Osteocyte (in vitro differentiated cells): ENCODE measurements at regions not wholly inside any gene's neighbourhood (a gene's known extent, or its start where the extent isn't known, plus 50 kb on each side); places are given as distances from the start of the nearest gene placed in this dataset.

Source experiments
- DNase-seq: peaks from one replicate; pipeline ENCODE4 v3.0.0; 2021; ENCODE audit warnings: mixed read lengths; ENCODE audit not compliant: unreplicated experiment; ENCODE audit errors: extremely low spot score
- H3K27ac Mint-ChIP-seq: one replicate; pipeline ENCODE4 v1.8.0; 2021; ENCODE audit warnings: mild to moderate bottlenecking, mixed read lengths; ENCODE audit not compliant: unreplicated experiment
- H3K27me3 Mint-ChIP-seq: one replicate; pipeline ENCODE4 v1.8.0; 2021; ENCODE audit warnings: mixed read lengths; ENCODE audit not compliant: unreplicated experiment
- H3K36me3 Mint-ChIP-seq: one replicate; pipeline ENCODE4 v1.8.0; 2021; ENCODE audit warnings: mixed read lengths; ENCODE audit not compliant: unreplicated experiment
- H3K4me1 Mint-ChIP-seq: one replicate; pipeline ENCODE4 v1.8.0; 2021; ENCODE audit warnings: mixed read lengths; ENCODE audit not compliant: unreplicated experiment
- H3K4me3 Mint-ChIP-seq: one replicate; pipeline ENCODE4 v1.8.0; 2021; ENCODE audit warnings: mild to moderate bottlenecking, moderate library complexity, mixed read lengths; ENCODE audit not compliant: unreplicated experiment
- H3K9me3 Mint-ChIP-seq: one replicate; pipeline ENCODE4 v1.8.0; 2021; ENCODE audit warnings: mixed read lengths; ENCODE audit not compliant: unreplicated experiment
- TF ChIP-seq, protein P1 (sequence below): fragments of 200-600 bp; sonication (generic); IDR thresholded peaks from 2 replicates; pipeline ENCODE4 v1.5.0; 2021; ENCODE audit warnings: antibody characterized with exemption, mild to moderate bottlenecking, moderate library complexity

- Mint-ChIP-seq H3K27ac (peak overlapping the region; percentile 77), H3K27me3 (no peaks in the 10 kb centered on the region), H3K4me3 (no peak overlapping the region), H3K4me1 (peaks cover 41% of the 10 kb centered on the region), H3K9me3 (no peaks in the 10 kb centered on the region), H3K36me3 (peaks cover 2% of the 10 kb centered on the region)
- TF ChIP-seq, protein P1, sequence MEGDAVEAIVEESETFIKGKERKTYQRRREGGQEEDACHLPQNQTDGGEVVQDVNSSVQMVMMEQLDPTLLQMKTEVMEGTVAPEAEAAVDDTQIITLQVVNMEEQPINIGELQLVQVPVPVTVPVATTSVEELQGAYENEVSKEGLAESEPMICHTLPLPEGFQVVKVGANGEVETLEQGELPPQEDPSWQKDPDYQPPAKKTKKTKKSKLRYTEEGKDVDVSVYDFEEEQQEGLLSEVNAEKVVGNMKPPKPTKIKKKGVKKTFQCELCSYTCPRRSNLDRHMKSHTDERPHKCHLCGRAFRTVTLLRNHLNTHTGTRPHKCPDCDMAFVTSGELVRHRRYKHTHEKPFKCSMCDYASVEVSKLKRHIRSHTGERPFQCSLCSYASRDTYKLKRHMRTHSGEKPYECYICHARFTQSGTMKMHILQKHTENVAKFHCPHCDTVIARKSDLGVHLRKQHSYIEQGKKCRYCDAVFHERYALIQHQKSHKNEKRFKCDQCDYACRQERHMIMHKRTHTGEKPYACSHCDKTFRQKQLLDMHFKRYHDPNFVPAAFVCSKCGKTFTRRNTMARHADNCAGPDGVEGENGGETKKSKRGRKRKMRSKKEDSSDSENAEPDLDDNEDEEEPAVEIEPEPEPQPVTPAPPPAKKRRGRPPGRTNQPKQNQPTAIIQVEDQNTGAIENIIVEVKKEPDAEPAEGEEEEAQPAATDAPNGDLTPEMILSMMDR: no peak
- no peak for DNase-seq
Observed at GRCh38 chr14:71395151-71395604, 487.9 kb downstream of the PCNX1 start.

DNA sequence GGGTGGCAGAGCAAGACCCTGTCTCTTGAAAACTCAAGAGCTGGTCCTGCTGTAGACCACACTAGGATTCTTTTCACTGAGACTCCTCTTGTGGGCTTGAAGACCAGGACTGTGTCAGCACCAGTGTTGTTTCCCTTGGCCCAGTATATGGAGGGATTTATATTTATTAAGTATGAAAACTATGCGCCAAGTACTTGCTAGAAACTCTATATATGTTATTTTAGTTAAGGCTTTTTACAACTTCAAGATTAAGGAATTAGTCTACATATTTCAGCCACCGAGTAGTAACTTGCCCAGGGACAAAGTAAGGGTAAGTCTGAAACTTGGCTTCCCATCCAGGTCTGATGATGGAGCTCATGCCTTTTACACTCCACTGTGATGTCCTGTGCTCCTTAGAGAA, 488.4 kb downstream of the PCNX1 start:
- H3K27me3 Mint-ChIP-seq: no peaks in the 10 kb centered on the region
- H3K27ac Mint-ChIP-seq: peak overlapping the region; percentile 77
- no peak overlapping the region for H3K4me3 Mint-ChIP-seq
- peaks cover 2% of the 10 kb centered on the region for H3K36me3 Mint-ChIP-seq
- H3K4me1 Mint-ChIP-seq: peaks cover 42% of the 10 kb centered on the region
- no peaks in the 10 kb centered on the region for H3K9me3 Mint-ChIP-seq
- no peak for DNase-seq
- TF ChIP-seq, protein P1: no peak

DNA sequence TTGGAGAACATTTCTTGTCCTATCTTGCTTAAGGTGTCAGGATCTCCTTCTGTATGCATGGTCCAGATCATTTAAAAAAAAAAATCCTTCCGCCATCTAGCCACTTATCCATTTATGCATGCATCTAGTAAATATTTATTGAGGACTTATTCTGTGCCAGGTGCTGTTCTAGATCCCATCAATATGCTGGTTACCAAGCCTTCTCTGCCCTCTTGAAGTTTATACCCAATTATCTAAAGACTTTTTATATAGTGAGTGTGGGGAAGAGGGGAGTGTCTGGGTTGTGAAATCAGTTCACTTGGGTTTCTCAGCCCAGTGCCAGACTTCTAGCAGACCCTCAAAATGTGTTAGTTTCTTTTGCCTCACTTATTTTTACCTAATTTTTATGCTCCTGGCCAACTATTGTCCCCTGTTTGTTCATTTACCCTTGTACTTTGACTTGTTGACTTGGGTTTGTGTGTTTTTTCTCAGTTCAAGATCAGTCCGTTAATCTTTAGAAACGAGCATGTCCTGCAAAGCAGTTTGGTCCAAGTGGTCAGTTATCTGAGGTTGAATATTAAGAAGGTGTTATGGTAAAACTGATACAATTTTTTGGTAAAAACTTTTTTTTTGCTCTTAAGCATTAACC, 488.9 kb downstream of the PCNX1 start:
- peaks cover 2% of the 10 kb centered on the region for H3K36me3 Mint-ChIP-seq
- H3K9me3 Mint-ChIP-seq: no peaks in the 10 kb centered on the region
- no peak for DNase-seq
- H3K27ac Mint-ChIP-seq: peak overlapping the region; percentile 77
- TF ChIP-seq, protein P1: no peak
- no peak overlapping the region for H3K4me3 Mint-ChIP-seq
- H3K4me1 Mint-ChIP-seq: peaks cover 47% of the 10 kb centered on the region
- H3K27me3 Mint-ChIP-seq: no peaks in the 10 kb centered on the region

DNA sequence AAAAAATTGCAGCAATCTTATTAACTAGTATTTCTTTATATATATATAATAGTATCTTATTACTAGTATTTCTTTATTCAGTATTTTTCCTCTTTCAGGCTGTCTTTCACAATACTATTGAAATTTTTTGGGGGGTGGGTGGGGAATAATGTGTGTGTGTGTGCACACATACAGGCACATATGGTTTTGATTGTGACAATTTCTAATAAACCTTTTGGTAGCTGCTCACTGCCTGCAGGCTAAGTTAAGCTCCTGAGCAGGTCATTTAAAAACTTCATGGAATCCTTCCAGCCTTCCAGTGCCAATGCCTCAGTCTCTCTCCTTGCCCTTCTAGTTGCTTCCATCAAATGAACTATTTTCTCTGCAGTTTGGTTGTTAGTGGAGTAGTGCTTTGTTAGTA, 490.1 kb downstream of the PCNX1 start:
- TF ChIP-seq, protein P1: no peak
- Mint-ChIP-seq H3K4me1 (peaks cover 57% of the 10 kb centered on the region), H3K9me3 (no peaks in the 10 kb centered on the region), H3K27ac (peak overlapping the region; percentile 29), H3K27me3 (no peaks in the 10 kb centered on the region), H3K4me3 (no peak overlapping the region), H3K36me3 (peaks cover 2% of the 10 kb centered on the region)
- no peak for DNase-seq

GRCh38 chr14:71398450-71398849, 491.2 kb downstream of the PCNX1 start:
- H3K27ac Mint-ChIP-seq: no peak overlapping the region
- H3K36me3 Mint-ChIP-seq: no peaks in the 10 kb centered on the region
- H3K4me1 Mint-ChIP-seq: peaks cover 59% of the 10 kb centered on the region
- H3K9me3 Mint-ChIP-seq: no peaks in the 10 kb centered on the region
- H3K27me3 Mint-ChIP-seq: no peaks in the 10 kb centered on the region
- no peak for DNase-seq
- TF ChIP-seq, protein P1: no peak
- H3K4me3 Mint-ChIP-seq: no peak overlapping the region
